ENCODE measurements at regions not wholly inside any gene's neighbourhood (a gene's known extent, or its start where the extent isn't known, plus 50 kb on each side); places are given as distances from the start of the nearest gene placed in this dataset.

DNA sequence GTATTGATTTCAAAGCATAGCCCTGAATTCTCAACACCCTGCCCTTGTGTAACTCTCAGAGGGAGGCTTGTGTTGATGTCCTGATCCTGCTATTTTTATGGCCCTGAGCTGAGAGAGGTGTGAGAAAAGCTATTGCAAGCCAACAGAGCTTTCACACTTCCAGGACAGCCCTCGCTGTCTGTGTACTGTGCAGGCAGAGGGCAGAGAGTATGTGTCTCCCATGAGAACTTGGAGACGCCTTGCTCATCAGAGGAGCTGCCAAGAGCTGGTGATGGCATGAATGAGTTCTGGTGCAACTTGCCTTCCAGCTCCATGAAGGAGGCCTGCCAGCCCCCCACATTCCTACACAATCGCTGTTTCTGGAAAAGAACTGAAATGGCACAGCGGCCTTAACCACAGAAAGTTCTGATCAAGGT is 144.1 kb upstream of the AJAP1 start:
- no peak for DNase-seq

DNA sequence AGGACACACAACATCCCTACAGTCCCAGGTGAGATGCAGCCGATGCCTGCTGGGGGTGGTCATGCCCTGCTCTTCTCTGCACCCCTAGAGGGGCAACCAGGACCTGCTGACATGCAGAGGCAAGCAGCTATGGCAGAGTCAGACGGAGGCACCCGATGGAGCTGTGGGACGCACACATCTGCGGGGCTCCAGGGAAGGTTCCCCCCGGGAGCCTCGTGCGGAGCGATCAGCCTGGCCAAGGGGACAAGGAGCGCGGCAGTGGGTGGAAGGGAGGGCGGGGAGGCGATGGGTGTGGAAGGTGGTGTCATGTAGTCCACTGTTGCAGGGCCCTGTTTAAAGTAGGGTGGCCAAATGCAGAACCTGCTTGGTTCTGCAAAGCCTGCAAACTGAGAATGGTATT is 143.0 kb upstream of the AJAP1 start:
- no peak for DNase-seq

GRCh38 chr1:4512636-4513035 is 141.8 kb upstream of the AJAP1 start:
- DNase-seq: no peak

GRCh38 chr1:4513685-4514084 is 140.7 kb upstream of the AJAP1 start:
- DNase-seq: no peak

GRCh38 chr1:4515727-4516289 is 138.6 kb upstream of the AJAP1 start:
- no peak for DNase-seq

- no peak for DNase-seq
Measured at GRCh38 chr1:4516596-4516995, 137.8 kb upstream of the AJAP1 start.

GRCh38 chr1:4517186-4517954 is 137.0 kb upstream of the AJAP1 start:
- no peak for DNase-seq

GRCh38 chr1:4518621-4519020 is 135.8 kb upstream of the AJAP1 start:
- DNase-seq: no peak

GRCh38 chr1:4519954-4520353 is 134.5 kb upstream of the AJAP1 start:
- DNase-seq: no peak

GRCh38 chr1:4523551-4523950 is 130.9 kb upstream of the AJAP1 start:
- no peak for DNase-seq

DNA sequence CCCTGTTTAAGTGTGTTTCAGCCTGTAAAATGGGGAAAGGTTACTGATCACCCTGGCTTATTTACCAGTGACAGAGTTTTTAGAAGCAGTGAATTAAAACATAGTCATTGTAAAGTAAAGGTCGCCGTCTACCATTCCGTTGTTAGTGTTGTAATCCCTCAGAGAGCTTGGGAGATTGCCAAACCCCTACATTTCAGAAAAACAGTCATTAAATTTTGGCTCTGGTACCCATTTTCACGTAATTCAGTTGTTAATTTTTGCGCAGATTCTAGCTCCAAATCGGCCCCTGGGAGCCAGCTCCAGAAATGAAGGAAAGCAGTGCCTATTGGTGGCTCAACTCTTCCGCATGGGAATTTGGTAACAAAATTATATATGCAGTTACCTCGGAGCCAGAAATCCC is 127.7 kb upstream of the AJAP1 start:
- DNase-seq: no peak

DNA sequence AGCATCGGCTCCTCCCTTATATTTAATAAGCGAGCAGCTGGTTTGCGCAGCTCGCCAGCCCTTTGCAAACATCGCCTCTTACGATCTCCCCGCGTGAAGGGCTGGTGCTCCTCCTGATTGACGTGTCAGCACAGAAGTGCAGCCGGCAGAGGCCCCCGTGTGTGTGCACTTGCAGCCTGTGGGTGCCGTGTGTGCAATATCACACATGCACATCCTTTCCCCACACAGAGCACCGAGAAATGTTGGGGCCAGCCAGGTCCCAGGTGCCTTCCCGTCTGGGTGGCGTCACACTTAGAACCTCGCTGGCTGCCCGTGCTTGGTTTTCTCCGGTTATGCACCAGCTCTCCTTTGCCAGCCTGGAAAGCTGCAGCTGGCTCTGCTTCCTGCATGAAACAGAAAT is 126.6 kb upstream of the AJAP1 start:
- DNase-seq: peak; percentile 77

DNA sequence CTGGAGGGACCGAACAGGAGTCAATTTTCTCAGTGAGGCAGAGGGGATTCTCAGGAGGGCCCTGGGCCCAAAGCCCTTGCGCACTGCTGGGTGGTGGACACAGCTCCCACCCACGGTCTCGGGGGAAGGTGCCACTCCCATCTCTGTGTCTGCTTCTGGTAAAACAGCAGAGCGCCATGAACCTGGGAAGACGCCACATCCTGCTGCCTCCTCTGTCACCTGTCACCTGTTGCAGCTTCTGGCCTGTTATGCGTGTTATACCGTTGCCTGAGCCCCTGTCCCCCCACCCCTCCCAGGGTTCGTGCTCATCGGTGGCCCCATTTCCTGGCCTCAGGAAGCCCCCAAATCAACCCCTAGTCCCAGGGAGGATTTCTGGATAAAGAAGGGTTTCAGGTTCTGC is 125.8 kb upstream of the AJAP1 start:
- no peak for DNase-seq

DNA sequence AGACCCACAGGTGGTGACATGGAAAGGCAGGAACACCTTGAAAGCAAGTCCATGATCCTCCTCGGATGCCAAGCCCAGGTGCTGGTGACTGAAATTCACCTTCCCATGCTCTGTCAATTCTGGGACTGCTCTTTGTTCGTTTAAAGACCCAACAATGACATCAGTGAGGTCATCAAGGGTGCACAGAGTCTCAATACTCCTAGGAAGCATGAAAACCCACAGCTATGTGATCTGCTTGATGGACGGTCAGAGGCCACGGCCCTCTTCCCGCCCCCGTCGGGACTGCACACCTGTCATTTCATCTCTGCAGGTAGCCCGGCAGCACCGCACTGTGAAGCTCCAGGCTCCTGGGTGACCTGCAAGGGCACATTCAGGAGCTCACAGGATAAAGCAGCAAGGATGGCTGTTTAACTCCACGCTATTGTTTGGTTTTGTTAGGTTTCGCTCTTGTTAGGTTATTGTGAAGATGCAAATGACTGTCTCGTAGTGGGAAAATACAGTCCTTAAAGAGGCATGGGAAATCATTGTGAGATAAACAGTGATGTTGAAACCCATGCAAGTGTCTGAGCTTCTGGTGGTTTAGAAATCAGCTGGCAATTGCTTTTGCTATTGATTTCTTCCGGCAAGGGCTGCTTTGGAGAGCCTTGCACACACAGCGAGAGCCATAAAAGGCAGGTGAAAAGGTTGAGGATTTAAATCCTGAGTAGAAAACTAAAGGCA is 124.8 kb upstream of the AJAP1 start:
- no peak for DNase-seq

DNA sequence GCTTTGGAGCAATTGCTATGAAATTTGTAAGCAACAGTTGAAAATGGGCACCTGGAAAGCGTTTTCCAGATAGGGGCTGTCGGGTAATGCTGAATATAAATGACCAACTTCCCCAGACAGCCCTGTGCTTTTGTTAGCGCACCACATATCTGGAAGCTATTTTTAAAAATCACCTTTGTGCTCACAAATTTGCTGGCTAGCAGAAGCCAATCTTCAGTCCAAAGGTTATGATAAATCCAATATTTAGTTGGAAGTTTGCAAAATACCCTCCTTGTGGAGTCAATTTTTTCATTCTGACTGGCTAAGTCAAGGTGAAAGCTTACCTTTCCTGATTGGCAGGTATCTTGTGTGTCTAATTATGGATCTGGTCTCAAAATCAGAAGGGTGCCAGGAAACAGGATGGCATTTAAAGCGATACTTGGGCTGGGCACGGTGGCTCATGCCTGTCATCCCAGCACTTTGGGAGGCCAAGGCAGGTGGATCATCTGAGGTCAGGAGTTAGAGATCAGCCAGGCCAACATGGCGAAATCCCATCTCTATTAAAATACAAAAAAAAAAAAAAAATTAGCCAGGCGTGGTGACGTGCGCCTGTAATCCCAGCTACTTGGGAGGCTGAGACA is 124.1 kb upstream of the AJAP1 start:
- no peak for DNase-seq

DNA sequence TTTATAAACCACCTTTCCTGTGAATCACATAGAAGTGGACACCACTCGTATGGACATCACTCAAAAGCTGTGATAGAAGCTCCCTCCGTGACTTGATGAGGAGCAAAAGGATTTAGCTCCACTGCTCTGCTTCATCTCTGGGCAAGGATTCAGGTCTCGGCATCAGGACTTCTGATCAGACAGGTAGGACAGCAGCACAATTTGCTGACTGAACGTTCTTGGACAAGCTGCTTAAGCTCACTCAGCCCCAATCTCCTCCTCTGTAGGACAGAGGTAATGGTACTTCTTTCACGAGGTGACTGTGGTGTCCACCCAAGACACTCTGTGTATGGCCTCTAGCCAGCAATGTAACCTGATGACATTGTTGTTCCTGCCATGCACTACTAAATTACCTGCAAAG is 122.6 kb upstream of the AJAP1 start:
- DNase-seq: no peak

DNA sequence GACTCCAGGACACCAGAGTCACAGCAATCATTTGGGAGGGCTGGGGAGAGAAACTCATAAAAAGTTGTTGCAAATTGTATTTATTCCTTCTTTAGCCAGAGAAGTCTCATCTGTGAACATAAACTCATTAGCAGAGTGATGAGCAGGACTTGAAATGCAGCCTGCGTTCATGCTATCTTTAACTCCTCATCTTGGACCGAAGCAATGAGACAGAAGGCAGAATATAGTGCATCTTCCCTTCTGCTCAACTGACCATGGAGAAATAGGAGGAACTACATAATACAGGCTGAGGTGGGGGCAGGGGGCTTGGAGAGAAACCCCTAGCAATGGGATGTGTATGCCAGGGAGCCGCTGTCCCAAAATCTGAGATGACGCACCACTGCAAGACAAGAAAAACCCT is 121.8 kb upstream of the AJAP1 start:
- no peak for DNase-seq

GRCh38 chr1:4546911-4547310 is 107.5 kb upstream of the AJAP1 start:
- DNase-seq: no peak

- no peak for DNase-seq
Measured at GRCh38 chr1:4549930-4550329, 104.5 kb upstream of the AJAP1 start.

DNA sequence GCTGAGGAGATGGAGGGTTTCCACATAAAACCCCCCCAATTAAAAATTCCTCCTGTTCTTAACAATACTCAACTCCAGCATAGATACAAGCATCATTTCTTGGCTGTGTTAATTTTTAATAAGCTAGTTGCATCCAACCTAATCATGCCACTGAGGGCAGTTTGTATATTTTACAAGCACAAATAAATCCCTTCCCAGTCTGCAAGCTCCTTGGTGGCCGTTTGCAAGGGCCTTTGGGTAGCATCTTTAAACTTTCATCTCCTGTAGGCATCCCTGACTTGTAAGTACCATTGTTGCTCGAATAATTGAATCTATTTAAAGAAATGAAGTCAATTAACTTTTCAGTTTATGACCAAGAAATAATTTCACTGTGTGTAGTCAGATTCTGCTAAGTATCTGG is 103.5 kb upstream of the AJAP1 start:
- DNase-seq: no peak

GRCh38 chr1:4551706-4552105 is 102.7 kb upstream of the AJAP1 start:
- no peak for DNase-seq

- DNase-seq: no peak
Measured at GRCh38 chr1:4553761-4554160, 100.6 kb upstream of the AJAP1 start.

- DNase-seq: no peak
Measured at GRCh38 chr1:4554271-4554865, 100.0 kb upstream of the AJAP1 start.

- no peak for DNase-seq
Measured at GRCh38 chr1:4557949-4558348, 96.5 kb upstream of the AJAP1 start.
